Natural killer cell treated with Interleukin-12 subunit alpha and Interleukin-12 subunit beta and Interleukin-15 and Interleukin-18, amount 100 ng/mL, for 72 hours (primary cell): ENCODE measurements at regions not wholly inside any gene's neighbourhood (a gene's known extent, or its start where the extent isn't known, plus 50 kb on each side); places are given as distances from the start of the nearest gene placed in this dataset.
"Not testable (repeated sequence)": the region's sequence is repeated elsewhere in the genome, so short reads cannot be mapped to it uniquely, and the experiment has no call there.

Experiments used
- ATAC-seq, 2 donors: fragments of 150-1000 bp; cut with Tn5 transposase in 1 of 2; sonication (Bioruptor Pico), chemical (Tn5 transposase) in 1 of 2; 2 replicates each; pipeline ENCODE4 v1.10.0; 2021
- DNase-seq: peaks from one replicate; pipeline ENCODE4 v3.0.0; 2022; ENCODE audit warnings: low spot score
- H3K27ac Mint-ChIP-seq, 2 donors: 1 replicate in 1 of 2; 2 replicates in 1 of 2; pipeline ENCODE4 v1.8.0; 2022; ENCODE audit warnings: mixed read lengths in 2 of 2, mild to moderate bottlenecking in 1 of 2, moderate library complexity in 1 of 2
- H3K27me3 Mint-ChIP-seq, 2 donors: 1 replicate in 1 of 2; 2 replicates in 1 of 2; pipeline ENCODE4 v1.8.0; 2022; ENCODE audit warnings: mixed read lengths in 2 of 2
- H3K36me3 Mint-ChIP-seq: one replicate; pipeline ENCODE4 v1.8.0; 2022; ENCODE audit warnings: mixed read lengths
- H3K4me1 Mint-ChIP-seq, 2 donors: 1 replicate in 1 of 2; 2 replicates in 1 of 2; pipeline ENCODE4 v1.8.0; 2022; ENCODE audit warnings: low read depth in 2 of 2, mixed read lengths in 2 of 2, mild to moderate bottlenecking in 1 of 2
- H3K4me3 Mint-ChIP-seq: one replicate; pipeline ENCODE4 v1.8.0; 2022; ENCODE audit warnings: mixed read lengths
- H3K9me3 Mint-ChIP-seq: 2 replicates; pipeline ENCODE4 v1.8.0; 2022; ENCODE audit warnings: mixed read lengths

- DNase-seq (no peak), ATAC-seq (no peak)
- no peaks in the 10 kb centered on the region for H3K36me3 Mint-ChIP-seq
- H3K27me3 Mint-ChIP-seq: peaks cover 0 to 1% of the 10 kb centered on the region in 2 donors
- no peak overlapping the region for H3K27ac Mint-ChIP-seq
- no peak overlapping the region for H3K4me3 Mint-ChIP-seq
- no peaks in the 10 kb centered on the region for H3K4me1 Mint-ChIP-seq
- H3K9me3 Mint-ChIP-seq: no peaks in the 10 kb centered on the region
Observed at GRCh38 chr10:130963052-130963393, 348.5 kb downstream of the TCERG1L start.

GRCh38 chr10:130963786-130964522, 347.6 kb downstream of the TCERG1L start:
- Mint-ChIP-seq H3K27me3 (peaks cover 0 to 2% of the 10 kb centered on the region in 2 donors), H3K9me3 (no peaks in the 10 kb centered on the region), H3K4me1 (no peaks in the 10 kb centered on the region), H3K4me3 (no peak overlapping the region), H3K27ac (no peak overlapping the region), H3K36me3 (no peaks in the 10 kb centered on the region)
- ATAC-seq (no peak), DNase-seq (no peak)

- Mint-ChIP-seq H3K4me3 (no peak overlapping the region), H3K4me1 (no peaks in the 10 kb centered on the region), H3K27me3 (peaks cover 0 to 2% of the 10 kb centered on the region in 2 donors), H3K27ac (no peak overlapping the region), H3K36me3 (no peaks in the 10 kb centered on the region), H3K9me3 (no peaks in the 10 kb centered on the region)
- ATAC-seq: no peak
- no peak for DNase-seq
Observed at GRCh38 chr10:130964771-130965170, 346.8 kb downstream of the TCERG1L start.

- Mint-ChIP-seq H3K9me3 (no peaks in the 10 kb centered on the region), H3K4me3 (no peak overlapping the region), H3K27ac (no peak overlapping the region), H3K4me1 (no peaks in the 10 kb centered on the region), H3K36me3 (no peaks in the 10 kb centered on the region), H3K27me3 (peaks cover 0 to 2% of the 10 kb centered on the region in 2 donors)
- ATAC-seq (no peak), DNase-seq (no peak)
Observed at GRCh38 chr10:130967161-130967560, 344.4 kb downstream of the TCERG1L start.

- no peak overlapping the region for H3K27ac Mint-ChIP-seq
Observed at GRCh38 chr10:130967784-130968183, 343.7 kb downstream of the TCERG1L start.

GRCh38 chr10:130968511-130968910, 343.0 kb downstream of the TCERG1L start:
- no peak overlapping the region for H3K4me3 Mint-ChIP-seq
- no peaks in the 10 kb centered on the region for H3K9me3 Mint-ChIP-seq
- no peak overlapping the region for H3K27ac Mint-ChIP-seq
- H3K27me3 Mint-ChIP-seq: peaks cover 0 to 2% of the 10 kb centered on the region in 2 donors
- no peak for DNase-seq
- no peak for ATAC-seq
- no peaks in the 10 kb centered on the region for H3K36me3 Mint-ChIP-seq
- H3K4me1 Mint-ChIP-seq: no peaks in the 10 kb centered on the region

More at GRCh38 chr10:130967784-130968183, 343.7 kb downstream of the TCERG1L start:
- H3K4me1 Mint-ChIP-seq: no peaks in the 10 kb centered on the region
- ATAC-seq (no peak), DNase-seq (no peak)
- no peaks in the 10 kb centered on the region for H3K9me3 Mint-ChIP-seq
- no peaks in the 10 kb centered on the region for H3K36me3 Mint-ChIP-seq
- H3K4me3 Mint-ChIP-seq: no peak overlapping the region
- H3K27me3 Mint-ChIP-seq: peaks cover 0 to 2% of the 10 kb centered on the region in 2 donors

- Mint-ChIP-seq H3K9me3 (no peaks in the 10 kb centered on the region), H3K36me3 (no peaks in the 10 kb centered on the region), H3K27ac (no peak overlapping the region), H3K4me3 (no peak overlapping the region), H3K27me3 (peaks cover 0 to 2% of the 10 kb centered on the region in 2 donors), H3K4me1 (no peaks in the 10 kb centered on the region)
- ATAC-seq: no peak
- no peak for DNase-seq
Observed at GRCh38 chr10:130968964-130969363, 342.6 kb downstream of the TCERG1L start.

GRCh38 chr10:130969700-130970099, 341.8 kb downstream of the TCERG1L start:
- no peaks in the 10 kb centered on the region for H3K4me1 Mint-ChIP-seq
- H3K27ac Mint-ChIP-seq: no peak overlapping the region
- ATAC-seq (no peak), DNase-seq (no peak)
- H3K36me3 Mint-ChIP-seq: no peaks in the 10 kb centered on the region
- H3K4me3 Mint-ChIP-seq: no peak overlapping the region
- H3K27me3 Mint-ChIP-seq: peaks cover 0 to 2% of the 10 kb centered on the region in 2 donors
- H3K9me3 Mint-ChIP-seq: no peaks in the 10 kb centered on the region

- no peaks in the 10 kb centered on the region for H3K36me3 Mint-ChIP-seq
- H3K4me1 Mint-ChIP-seq: no peaks in the 10 kb centered on the region
- no peaks in the 10 kb centered on the region for H3K9me3 Mint-ChIP-seq
- H3K27me3 Mint-ChIP-seq: peaks cover 0 to 2% of the 10 kb centered on the region in 2 donors
- no peak overlapping the region for H3K27ac Mint-ChIP-seq
- ATAC-seq: peak in 1 of 2 donors; percentile 16
- H3K4me3 Mint-ChIP-seq: no peak overlapping the region
- no peak for DNase-seq
Observed at GRCh38 chr10:130970341-130971122, 341.0 kb downstream of the TCERG1L start.

- no peaks in the 10 kb centered on the region for H3K36me3 Mint-ChIP-seq
- peaks cover 0 to 2% of the 10 kb centered on the region in 2 donors for H3K27me3 Mint-ChIP-seq
- no peak for DNase-seq
- H3K4me3 Mint-ChIP-seq: no peak overlapping the region
- H3K4me1 Mint-ChIP-seq: no peaks in the 10 kb centered on the region
- ATAC-seq: peak; percentile 34 to 41
- peaks cover 4% of the 10 kb centered on the region for H3K9me3 Mint-ChIP-seq
- H3K27ac Mint-ChIP-seq: no peak overlapping the region
Observed at GRCh38 chr10:130971123-130971435, 340.4 kb downstream of the TCERG1L start.

- no peak overlapping the region for H3K27ac Mint-ChIP-seq
- no peaks in the 10 kb centered on the region for H3K27me3 Mint-ChIP-seq
- H3K9me3 Mint-ChIP-seq: peaks cover 4% of the 10 kb centered on the region
- DNase-seq: no peak
- ATAC-seq: peak in 1 of 2 donors; percentile 59
- no peak overlapping the region for H3K4me3 Mint-ChIP-seq
- no peaks in the 10 kb centered on the region for H3K4me1 Mint-ChIP-seq
- no peaks in the 10 kb centered on the region for H3K36me3 Mint-ChIP-seq
Observed at GRCh38 chr10:130973127-130973839, 338.2 kb downstream of the TCERG1L start.

- no peak for DNase-seq
- no peaks in the 10 kb centered on the region for H3K27me3 Mint-ChIP-seq
- ATAC-seq: no peak
- H3K9me3 Mint-ChIP-seq: peaks cover 4% of the 10 kb centered on the region
- H3K27ac Mint-ChIP-seq: no peak overlapping the region
- H3K4me1 Mint-ChIP-seq: no peaks in the 10 kb centered on the region
- no peak overlapping the region for H3K4me3 Mint-ChIP-seq
- no peaks in the 10 kb centered on the region for H3K36me3 Mint-ChIP-seq
Observed at GRCh38 chr10:130974166-130974565, 337.4 kb downstream of the TCERG1L start.

GRCh38 chr10:130975351-130975750, 336.2 kb downstream of the TCERG1L start:
- H3K4me3 Mint-ChIP-seq, DNase-seq, H3K36me3 Mint-ChIP-seq, ATAC-seq, H3K4me1 Mint-ChIP-seq, H3K27ac Mint-ChIP-seq, H3K27me3 Mint-ChIP-seq, H3K9me3 Mint-ChIP-seq: not testable (repeated sequence)

GRCh38 chr10:130982802-130983201, 328.7 kb downstream of the TCERG1L start:
- H3K4me3 Mint-ChIP-seq: no peak overlapping the region
- H3K27me3 Mint-ChIP-seq: no peaks in the 10 kb centered on the region
- no peaks in the 10 kb centered on the region for H3K36me3 Mint-ChIP-seq
- ATAC-seq (no peak), DNase-seq (no peak)
- no peaks in the 10 kb centered on the region for H3K4me1 Mint-ChIP-seq
- H3K9me3 Mint-ChIP-seq: peaks cover 5% of the 10 kb centered on the region
- H3K27ac Mint-ChIP-seq: no peak overlapping the region
